Effector memory CD8-positive, alpha-beta T cell (primary cell): ENCODE measurements at regions not wholly inside any gene's neighbourhood (a gene's known extent, or its start where the extent isn't known, plus 50 kb on each side); places are given as distances from the start of the nearest gene placed in this dataset.
A peak's percentile ranks its signal among the peaks of the same experiment; 100 is the strongest.

ENCODE experiments used
- ATAC-seq: fragments of 150-1000 bp; cut with Tn5 transposase; replicated peaks from 2 replicates; pipeline ENCODE4 v1.10.0; 2021; ENCODE audit warnings: mild to moderate bottlenecking, moderate library complexity
- DNase-seq, 3 experiments: peaks; one replicate each; pipeline ENCODE4 v3.0.0; 2021
- H3K27ac Mint-ChIP-seq, 2 donors: one replicate each; pipeline ENCODE4 v1.8.0; 2022; ENCODE audit warnings: mild to moderate bottlenecking in 2 of 2, mixed read lengths in 2 of 2, moderate library complexity in 2 of 2
- H3K27me3 Mint-ChIP-seq, 2 donors: one replicate each; pipeline ENCODE4 v1.8.0; 2022; ENCODE audit warnings: mixed read lengths in 2 of 2
- H3K36me3 Mint-ChIP-seq: one replicate; pipeline ENCODE4 v1.8.0; 2022; ENCODE audit warnings: mild to moderate bottlenecking, moderate library complexity, mixed read lengths; ENCODE audit not compliant: insufficient read depth
- H3K4me1 Mint-ChIP-seq, 2 donors: one replicate each; pipeline ENCODE4 v1.8.0; 2022; ENCODE audit warnings: low read depth in 2 of 2, mixed read lengths in 2 of 2
- H3K4me3 Mint-ChIP-seq, 2 donors: one replicate each; pipeline ENCODE4 v1.8.0; 2022; ENCODE audit warnings: mild to moderate bottlenecking in 2 of 2, mixed read lengths in 2 of 2, moderate library complexity in 2 of 2
- H3K9me3 Mint-ChIP-seq, 2 donors: one replicate each; pipeline ENCODE4 v1.8.0; 2022; ENCODE audit warnings: mixed read lengths in 2 of 2

DNA sequence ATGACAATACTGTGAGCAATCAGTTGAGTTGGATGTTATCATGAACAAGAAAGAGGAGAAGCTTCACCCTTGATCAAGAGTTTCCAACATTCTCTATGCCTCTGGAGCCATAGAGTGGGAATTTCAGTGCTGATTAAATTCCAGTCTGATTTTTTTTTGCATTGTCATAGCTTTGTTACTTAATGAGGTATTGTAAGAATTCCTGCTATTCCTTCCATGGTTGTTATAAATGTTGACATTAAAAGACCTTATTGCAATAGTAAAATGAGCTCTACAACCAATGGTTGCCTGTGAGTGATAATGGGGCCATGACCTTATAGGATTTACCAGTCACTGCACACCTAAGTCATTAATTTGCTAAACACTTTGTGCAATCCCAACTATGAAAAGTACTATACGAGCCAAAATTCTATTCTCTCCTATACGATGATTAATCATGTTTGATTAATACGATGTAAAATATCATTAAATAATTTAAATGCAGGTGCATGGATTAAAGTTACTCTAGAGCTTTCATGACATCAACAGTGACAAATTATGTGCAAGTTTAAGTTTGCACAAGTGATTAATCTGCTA is 353.2 kb upstream of the KLF6 start:
- no peak for DNase-seq
- peaks cover 4 to 20% of the 10 kb centered on the region in 2 donors for H3K9me3 Mint-ChIP-seq

DNA sequence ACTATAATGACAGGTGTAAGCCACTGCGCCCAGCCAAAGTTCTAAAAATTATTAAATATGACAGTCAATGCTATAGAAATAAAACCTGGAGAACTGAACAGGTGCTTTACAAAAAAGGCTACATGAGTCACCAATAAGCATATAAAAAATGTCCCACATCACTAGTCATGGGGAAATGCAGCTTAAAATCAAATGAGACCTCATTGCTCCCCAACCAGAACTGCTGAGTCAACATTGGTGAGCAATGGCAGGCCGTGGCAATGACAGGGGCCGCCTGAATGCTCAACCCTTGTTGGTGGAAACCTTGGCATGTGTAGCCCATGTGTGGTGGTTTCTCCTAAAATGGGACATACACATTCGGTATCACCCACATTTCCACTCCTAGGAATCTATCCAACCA is 352.3 kb upstream of the KLF6 start:
- no peaks in the 10 kb centered on the region for H3K27me3 Mint-ChIP-seq
- H3K27ac Mint-ChIP-seq = no peak overlapping the region
- ATAC-seq = no peak
- H3K4me1 Mint-ChIP-seq = peaks cover 13 to 25% of the 10 kb centered on the region in 2 donors
- H3K36me3 Mint-ChIP-seq = peaks cover 3% of the 10 kb centered on the region
- DNase-seq = no peak
- peaks cover 4 to 20% of the 10 kb centered on the region in 2 donors for H3K9me3 Mint-ChIP-seq
- H3K4me3 Mint-ChIP-seq = no peak overlapping the region

More for the DNA sequence above, 353.2 kb upstream of the KLF6 start:
- no peak overlapping the region for H3K4me3 Mint-ChIP-seq
- H3K4me1 Mint-ChIP-seq = peaks cover 13 to 25% of the 10 kb centered on the region in 2 donors
- no peak for ATAC-seq
- H3K27ac Mint-ChIP-seq = no peak overlapping the region
- no peaks in the 10 kb centered on the region for H3K27me3 Mint-ChIP-seq
- H3K36me3 Mint-ChIP-seq = peaks cover 3% of the 10 kb centered on the region

GRCh38 chr10:4136121-4136520 is 351.1 kb upstream of the KLF6 start:
- H3K9me3 Mint-ChIP-seq = peaks cover 2 to 10% of the 10 kb centered on the region in 2 donors
- peak overlapping the region in 1 of 2 donors; percentile 7 for H3K27ac Mint-ChIP-seq
- no peaks in the 10 kb centered on the region for H3K27me3 Mint-ChIP-seq
- DNase-seq = no peak
- H3K36me3 Mint-ChIP-seq = no peaks in the 10 kb centered on the region
- H3K4me1 Mint-ChIP-seq = peaks cover 13 to 25% of the 10 kb centered on the region in 2 donors
- H3K4me3 Mint-ChIP-seq = peak overlapping the region in 1 of 2 donors; percentile 0
- no peak for ATAC-seq

DNA sequence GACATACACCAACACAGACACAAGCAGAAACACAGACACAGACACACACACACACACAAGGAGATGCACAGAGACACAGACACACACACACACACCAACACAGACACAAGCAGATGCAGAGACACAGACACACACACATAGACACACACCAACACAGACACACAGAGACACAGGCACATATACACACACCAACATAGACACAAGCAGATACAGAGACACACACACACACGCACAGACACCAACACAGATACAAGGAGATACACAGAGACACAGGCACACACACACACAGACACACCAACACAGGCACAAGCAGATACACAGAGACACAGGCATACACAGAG is 347.2 kb upstream of the KLF6 start:
- ATAC-seq = no peak

GRCh38 chr10:4131407-4132215 is 346.6 kb upstream of the KLF6 start:
- Mint-ChIP-seq H3K36me3 (no peaks in the 10 kb centered on the region), H3K4me3 (no peak overlapping the region), H3K27ac (no peak overlapping the region), H3K9me3 (peaks cover 0 to under 1% of the 10 kb centered on the region in 2 donors), H3K4me1 (peaks cover 28 to 33% of the 10 kb centered on the region in 2 donors), H3K27me3 (no peaks in the 10 kb centered on the region)
- DNase-seq (peak in 2 of 3 experiments; percentile 21 to 30), ATAC-seq (peak; percentile 87)

More for the DNA sequence above, 347.2 kb upstream of the KLF6 start:
- Mint-ChIP-seq H3K27ac (no peak overlapping the region), H3K4me1 (peaks cover 28 to 34% of the 10 kb centered on the region in 2 donors), H3K4me3 (no peak overlapping the region), H3K9me3 (no peaks in the 10 kb centered on the region), H3K36me3 (no peaks in the 10 kb centered on the region), H3K27me3 (no peaks in the 10 kb centered on the region)
- no peak for DNase-seq

DNA sequence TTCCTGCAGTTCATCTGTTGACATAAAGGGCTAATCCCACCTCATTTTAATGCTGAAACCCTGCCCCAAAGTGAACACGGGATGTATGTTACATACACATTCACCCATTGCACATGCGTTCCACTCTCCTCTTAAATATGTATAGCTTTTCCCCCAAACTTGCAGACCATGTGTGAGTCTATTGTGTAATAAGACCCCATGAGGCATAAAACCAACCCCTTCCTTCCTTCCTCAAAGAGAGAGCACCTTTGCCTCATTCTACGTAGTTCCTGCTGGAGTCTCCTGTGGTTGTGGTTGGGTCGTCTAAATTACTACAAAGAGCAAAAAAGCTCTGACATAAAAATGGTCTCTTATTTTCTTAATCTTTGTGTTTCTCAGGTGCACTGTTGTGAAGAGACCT is 345.7 kb upstream of the KLF6 start:
- Mint-ChIP-seq H3K9me3 (peaks cover 2 to 6% of the 10 kb centered on the region in 2 donors), H3K36me3 (no peaks in the 10 kb centered on the region), H3K27ac (no peak overlapping the region), H3K4me3 (no peak overlapping the region), H3K27me3 (no peaks in the 10 kb centered on the region), H3K4me1 (peaks cover 24 to 25% of the 10 kb centered on the region in 2 donors)
- DNase-seq (peak in 1 of 3 experiments; percentile 13), ATAC-seq (peak; percentile 74)

GRCh38 chr10:4129866-4130477 is 345.0 kb upstream of the KLF6 start:
- H3K4me1 Mint-ChIP-seq = peaks cover 17 to 18% of the 10 kb centered on the region in 2 donors
- no peaks in the 10 kb centered on the region for H3K36me3 Mint-ChIP-seq
- H3K27ac Mint-ChIP-seq = no peak overlapping the region
- ATAC-seq = no peak
- H3K9me3 Mint-ChIP-seq = peaks cover 2 to 6% of the 10 kb centered on the region in 2 donors
- H3K27me3 Mint-ChIP-seq = no peaks in the 10 kb centered on the region
- no peak overlapping the region for H3K4me3 Mint-ChIP-seq
- no peak for DNase-seq

GRCh38 chr10:4127518-4128315 is 342.7 kb upstream of the KLF6 start:
- no peak overlapping the region for H3K27ac Mint-ChIP-seq
- DNase-seq (no peak), ATAC-seq (no peak)
- H3K4me1 Mint-ChIP-seq = peaks cover 13 to 17% of the 10 kb centered on the region in 2 donors
- H3K36me3 Mint-ChIP-seq = no peaks in the 10 kb centered on the region
- H3K27me3 Mint-ChIP-seq = no peaks in the 10 kb centered on the region
- peaks cover 2 to 6% of the 10 kb centered on the region in 2 donors for H3K9me3 Mint-ChIP-seq
- no peak overlapping the region for H3K4me3 Mint-ChIP-seq

- peaks cover 13 to 24% of the 10 kb centered on the region in 2 donors for H3K4me1 Mint-ChIP-seq
- ATAC-seq (no peak), DNase-seq (no peak)
- no peaks in the 10 kb centered on the region for H3K36me3 Mint-ChIP-seq
- no peak overlapping the region for H3K27ac Mint-ChIP-seq
- H3K9me3 Mint-ChIP-seq = peaks cover 2 to 6% of the 10 kb centered on the region in 2 donors
- H3K4me3 Mint-ChIP-seq = no peak overlapping the region
- H3K27me3 Mint-ChIP-seq = no peaks in the 10 kb centered on the region
Measured at GRCh38 chr10:4125776-4126175, 340.8 kb upstream of the KLF6 start.

GRCh38 chr10:4121502-4122380 is 336.7 kb upstream of the KLF6 start:
- peak overlapping the region; percentile 21 to 48 for H3K4me3 Mint-ChIP-seq
- no peak for DNase-seq

GRCh38 chr10:4120096-4120853 is 335.3 kb upstream of the KLF6 start:
- ATAC-seq = peak; percentile 99
- H3K36me3 Mint-ChIP-seq = peaks cover 4% of the 10 kb centered on the region
- H3K27ac Mint-ChIP-seq = no peak overlapping the region

More at GRCh38 chr10:4121502-4122380, 336.7 kb upstream of the KLF6 start:
- Mint-ChIP-seq H3K27me3 (no peaks in the 10 kb centered on the region), H3K9me3 (peaks cover 2 to 9% of the 10 kb centered on the region in 2 donors), H3K4me1 (peaks cover 13 to 15% of the 10 kb centered on the region in 2 donors), H3K36me3 (peaks cover 4% of the 10 kb centered on the region), H3K27ac (peak overlapping the region in 1 of 2 donors; percentile 59)
- ATAC-seq = no peak

DNA sequence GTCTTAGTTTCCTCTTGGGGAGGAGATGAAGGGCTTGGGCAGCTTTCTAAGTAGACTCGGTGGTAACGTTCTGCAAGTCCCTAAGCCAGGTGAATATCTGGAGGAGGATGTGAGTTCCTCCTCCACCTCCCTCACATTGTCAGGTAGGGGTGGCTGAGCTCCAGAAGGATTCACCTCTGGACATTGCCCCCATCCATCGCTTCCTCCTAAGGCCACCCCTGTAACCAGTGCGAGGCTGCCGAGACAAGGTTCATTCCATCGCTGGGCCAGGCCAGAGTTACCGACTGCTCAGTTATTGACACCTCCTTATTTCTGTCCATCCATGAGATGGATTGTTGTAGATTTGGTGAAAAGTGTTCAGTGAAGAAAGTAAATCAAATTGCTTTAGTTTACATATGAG is 334.1 kb upstream of the KLF6 start:
- no peak for ATAC-seq
- Mint-ChIP-seq H3K27ac (no peak overlapping the region), H3K4me3 (no peak overlapping the region), H3K36me3 (peaks cover 4% of the 10 kb centered on the region), H3K4me1 (peaks cover 11 to 17% of the 10 kb centered on the region in 2 donors), H3K9me3 (peaks cover 0 to 5% of the 10 kb centered on the region in 2 donors), H3K27me3 (no peaks in the 10 kb centered on the region)
- DNase-seq = no peak

More at GRCh38 chr10:4120096-4120853, 335.3 kb upstream of the KLF6 start:
- Mint-ChIP-seq H3K27me3 (no peaks in the 10 kb centered on the region), H3K9me3 (peaks cover 0 to 5% of the 10 kb centered on the region in 2 donors), H3K4me1 (peaks cover 11 to 17% of the 10 kb centered on the region in 2 donors), H3K4me3 (no peak overlapping the region)
- DNase-seq = peak in 2 of 3 experiments; percentile 26 to 35
